Stimulated activated naive CD4-positive, alpha-beta T cell treated with Interleukin-2 at 50 U/mL for 16 hours (primary cell): ENCODE measurements at regions not wholly inside any gene's neighbourhood (a gene's known extent, or its start where the extent isn't known, plus 50 kb on each side); places are given as distances from the start of the nearest gene placed in this dataset.

ENCODE experiments used
- DNase-seq: peaks from one replicate; lab custom pipeline; 2025; lab: John Stamatoyannopoulos, UW

DNA sequence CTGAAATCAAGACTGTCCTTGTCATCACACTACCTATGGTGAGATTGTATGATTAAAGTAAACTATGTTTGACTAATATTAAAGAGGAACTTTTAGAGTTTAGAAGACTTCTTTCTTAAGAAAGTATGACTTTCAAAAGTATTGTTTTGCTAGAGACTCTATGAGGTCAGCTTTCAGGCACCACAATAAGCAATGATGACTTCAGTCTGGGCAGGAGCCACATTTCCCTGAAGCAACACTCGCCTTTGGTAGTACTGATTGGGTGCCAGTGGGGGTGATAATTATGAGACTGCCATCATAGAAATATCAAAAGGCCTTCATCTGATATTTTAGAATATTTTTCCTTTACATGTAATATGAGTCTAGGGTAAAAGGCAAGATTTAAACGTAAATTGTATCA is 212.6 kb downstream of the DTHD1 start:
- no peak for DNase-seq

DNA sequence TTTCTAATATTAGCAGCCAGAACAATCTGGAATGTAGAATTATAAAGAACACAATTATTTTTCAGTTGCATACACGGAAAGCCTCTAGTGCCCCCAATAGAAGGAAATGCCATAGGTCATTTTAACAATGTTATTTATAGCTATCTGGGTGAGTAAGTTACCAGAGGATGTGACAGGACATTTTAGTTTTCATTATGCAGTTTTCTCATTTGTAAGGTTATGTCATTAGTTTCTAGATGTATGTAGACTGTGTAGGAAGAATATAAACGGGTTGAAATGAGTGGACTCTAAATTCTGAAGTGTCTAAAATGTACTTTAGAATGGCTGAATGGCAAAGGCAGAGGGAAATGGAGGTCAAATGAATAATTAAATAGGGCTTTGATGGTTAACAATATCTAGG is 213.3 kb downstream of the DTHD1 start:
- no peak for DNase-seq

DNA sequence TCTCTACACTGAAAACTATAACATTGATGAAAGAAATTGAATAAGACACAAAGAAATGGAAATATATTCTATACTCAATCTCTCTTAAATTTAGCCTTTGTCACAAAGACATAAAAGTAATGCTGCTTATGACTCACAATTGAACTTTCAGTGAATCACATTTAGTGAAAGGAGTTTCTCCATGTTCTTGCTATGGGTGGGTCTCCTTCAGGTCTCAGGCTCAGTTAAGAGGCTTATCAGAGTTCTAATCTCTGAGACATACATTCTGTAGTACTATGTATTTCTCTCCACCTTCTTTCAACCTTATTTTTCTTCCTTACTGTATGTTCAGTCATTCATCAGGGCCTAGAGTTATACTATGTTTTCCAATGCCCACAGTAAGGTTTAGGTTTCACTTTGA is 220.9 kb downstream of the DTHD1 start:
- no peak for DNase-seq

DNA sequence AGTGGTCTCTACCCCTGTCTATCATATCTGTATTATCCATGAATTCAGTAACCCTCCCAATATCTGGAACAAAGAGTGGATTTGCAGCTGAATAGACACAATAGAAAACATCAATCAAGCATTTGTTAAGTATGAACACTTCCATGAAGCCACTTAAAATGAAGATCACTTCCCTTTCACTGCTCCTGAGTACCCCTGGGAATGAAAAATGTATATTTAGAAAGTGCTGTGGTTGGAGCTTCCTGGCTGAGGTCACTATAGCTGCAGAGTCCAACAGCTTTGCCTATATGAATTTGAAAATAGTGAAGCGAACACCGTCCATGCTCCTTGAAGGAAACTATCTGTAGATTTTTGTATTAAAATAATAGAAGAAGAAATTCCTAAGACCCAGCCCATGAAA is 227.0 kb downstream of the DTHD1 start:
- DNase-seq, result no peak

DNA sequence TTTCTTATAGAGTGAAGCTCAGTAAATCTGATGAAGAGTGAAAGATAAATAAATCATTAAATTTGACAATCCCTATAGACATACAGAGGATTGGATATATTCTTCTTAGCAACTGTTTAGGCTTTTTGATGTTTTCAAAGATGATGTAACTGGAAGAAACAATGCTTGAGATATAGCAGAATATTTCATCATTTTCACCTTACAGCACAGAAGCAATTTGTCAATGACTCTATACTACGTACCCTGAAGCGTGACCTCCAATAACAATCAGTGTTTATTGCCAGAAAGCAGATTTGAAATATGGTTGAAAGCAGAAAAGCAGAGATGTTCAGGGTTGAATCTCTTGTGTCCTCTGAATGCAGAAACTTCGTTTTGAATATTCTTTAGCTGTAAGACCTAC is 228.4 kb downstream of the DTHD1 start:
- DNase-seq, result no peak

DNA sequence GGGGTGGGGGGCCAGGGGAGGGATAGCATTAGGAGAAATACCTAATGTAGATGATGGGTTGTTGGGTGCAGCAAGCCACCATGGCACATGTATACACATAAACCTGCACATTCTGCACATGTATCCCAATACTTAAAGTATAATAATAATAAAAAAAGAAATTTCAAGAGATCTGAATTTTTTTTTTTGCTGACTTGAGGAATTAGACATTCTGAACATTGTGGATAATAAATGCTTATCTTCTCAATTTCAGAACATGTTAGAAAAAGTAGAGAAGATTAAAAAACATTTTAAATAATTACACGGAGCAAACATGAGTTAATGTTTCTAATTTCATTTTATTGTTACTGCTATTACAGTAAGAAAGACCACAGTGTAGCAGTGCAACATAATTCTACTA is 230.4 kb downstream of the DTHD1 start:
- no peak for DNase-seq

DNA sequence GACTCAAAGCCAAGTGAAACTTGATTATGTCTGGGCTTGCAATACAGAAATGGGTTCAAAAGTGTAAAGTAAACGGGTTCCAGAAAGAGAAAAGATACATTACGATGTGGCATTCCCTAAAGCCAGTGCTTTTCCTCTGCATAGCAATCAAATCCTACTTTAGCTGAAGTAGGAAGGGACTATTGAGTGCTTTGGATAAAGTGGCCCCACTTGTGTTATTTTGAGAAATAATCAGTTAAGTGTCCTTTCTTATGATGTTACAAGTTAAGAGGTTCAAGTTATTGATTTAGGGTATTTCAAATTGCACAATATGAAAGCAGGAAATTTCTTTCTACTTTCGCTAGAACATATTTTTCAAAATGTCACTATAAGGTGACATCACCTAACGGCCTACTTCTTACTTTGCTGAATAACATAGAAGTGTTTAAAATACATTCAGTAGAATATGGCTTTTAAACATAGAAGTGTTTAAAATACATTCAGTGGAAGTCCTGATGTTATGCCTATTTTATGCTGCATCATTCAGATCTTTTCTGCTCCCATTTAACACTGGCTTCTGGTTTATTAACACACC is 235.2 kb downstream of the DTHD1 start:
- DNase-seq, result no peak

DNA sequence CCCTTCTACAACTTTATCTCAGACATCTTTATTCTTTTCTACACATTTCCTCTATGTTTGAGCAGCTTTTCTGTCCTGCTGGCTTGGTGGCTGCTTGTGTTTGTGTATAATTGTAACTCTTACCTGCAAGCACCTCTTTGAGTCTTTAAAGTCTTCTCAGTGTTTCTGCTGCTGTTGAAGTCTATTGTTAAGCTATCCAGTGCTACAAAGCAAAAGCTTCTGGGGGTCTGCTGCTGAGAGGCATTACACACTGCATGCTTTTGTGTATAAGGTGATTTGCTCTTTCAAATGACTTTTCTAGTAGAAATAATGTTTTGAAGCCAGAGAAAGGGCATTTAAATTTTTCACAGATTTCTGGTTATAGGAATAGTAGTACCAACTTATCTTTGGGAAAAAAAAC is 241.8 kb downstream of the DTHD1 start:
- no peak for DNase-seq

DNA sequence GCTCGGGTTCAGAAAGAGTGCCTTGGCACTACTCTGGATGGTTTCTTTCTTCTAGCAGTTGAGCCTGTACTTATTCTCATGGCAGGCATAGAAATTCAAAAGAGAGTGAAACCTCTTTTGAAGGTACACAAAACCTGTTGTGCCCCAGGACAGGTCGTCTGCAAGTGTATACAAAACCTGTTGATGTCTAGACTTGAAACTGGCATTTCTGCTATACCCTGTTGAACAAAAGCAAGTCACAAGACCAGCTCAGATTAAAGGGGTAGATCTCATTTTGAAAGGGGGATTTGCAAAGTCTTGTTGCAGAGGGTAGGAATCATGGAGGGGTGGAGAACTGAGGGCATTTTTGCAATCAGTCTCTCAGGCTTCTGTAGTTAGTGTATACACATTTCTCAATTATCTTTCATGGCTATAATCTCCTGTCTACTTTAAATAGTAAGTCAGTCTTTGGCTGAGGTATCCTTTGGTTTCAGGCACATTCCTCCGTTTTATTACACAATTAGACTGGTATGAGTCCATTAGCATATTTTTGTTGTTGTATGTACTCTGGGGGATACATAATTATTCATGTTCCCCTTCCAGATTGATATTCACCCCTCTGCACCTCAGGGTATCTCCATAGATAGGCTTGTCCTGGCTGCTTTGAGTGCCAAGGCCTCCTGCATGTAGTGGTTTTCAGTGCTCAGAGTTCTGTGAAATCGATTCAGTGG is 251.4 kb downstream of the DTHD1 start:
- no peak for DNase-seq

DNA sequence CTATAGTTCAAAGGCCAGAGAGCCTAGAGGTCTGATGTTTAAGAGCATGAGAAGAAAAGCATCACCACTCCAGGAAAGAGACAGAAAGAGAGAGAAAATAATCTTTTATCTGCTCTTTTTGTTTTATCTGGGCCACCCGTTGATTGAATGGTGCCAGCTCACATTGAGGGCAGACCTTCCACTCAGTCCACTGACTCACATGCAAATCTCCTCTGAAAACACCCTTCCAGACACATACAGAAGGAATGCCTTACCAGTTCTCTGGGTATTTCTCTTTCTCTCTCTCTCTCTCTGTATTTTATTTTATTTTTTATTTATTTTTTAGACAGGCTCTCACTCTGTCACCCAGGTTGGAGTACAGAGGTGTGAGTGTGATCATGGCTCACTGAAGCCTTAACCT is 252.5 kb downstream of the DTHD1 start:
- no peak for DNase-seq

DNA sequence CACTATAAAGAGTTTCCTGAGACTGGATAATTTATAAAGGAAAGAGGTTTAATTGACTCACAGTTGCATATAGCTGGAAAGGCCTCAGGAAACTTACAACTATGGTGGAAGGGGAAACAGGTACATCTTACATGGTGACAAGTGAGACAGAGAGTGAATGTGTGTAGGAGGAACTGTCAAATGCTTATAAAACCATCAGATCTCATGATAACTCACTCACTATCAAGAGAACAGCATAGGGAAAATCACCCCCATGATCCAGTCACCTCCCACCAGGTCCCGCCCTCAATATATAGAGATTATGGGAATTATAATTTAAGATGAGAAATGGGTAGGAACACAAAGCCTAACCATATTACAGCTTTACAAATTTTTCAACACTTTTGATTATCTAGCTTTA is 266.0 kb downstream of the DTHD1 start:
- no peak for DNase-seq

DNA sequence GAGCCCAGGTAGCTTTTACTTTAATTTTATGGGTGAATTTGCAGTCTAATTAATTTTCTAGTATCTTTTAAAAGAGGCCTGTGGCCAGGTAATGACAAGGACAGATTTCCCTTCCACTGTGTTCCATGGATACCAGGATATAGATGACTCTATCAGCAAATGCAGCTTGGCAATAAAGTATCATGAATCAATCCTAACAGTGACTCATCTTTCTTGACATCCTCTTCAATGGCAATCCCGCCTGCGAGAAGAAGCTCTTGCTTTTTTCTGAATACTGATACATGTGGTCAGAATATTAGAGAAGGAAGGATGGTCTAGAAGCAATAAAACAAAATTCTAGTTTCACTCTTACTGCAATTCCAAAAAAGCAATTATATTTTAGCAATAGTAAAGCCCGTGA is 267.8 kb downstream of the DTHD1 start:
- no peak for DNase-seq

DNA sequence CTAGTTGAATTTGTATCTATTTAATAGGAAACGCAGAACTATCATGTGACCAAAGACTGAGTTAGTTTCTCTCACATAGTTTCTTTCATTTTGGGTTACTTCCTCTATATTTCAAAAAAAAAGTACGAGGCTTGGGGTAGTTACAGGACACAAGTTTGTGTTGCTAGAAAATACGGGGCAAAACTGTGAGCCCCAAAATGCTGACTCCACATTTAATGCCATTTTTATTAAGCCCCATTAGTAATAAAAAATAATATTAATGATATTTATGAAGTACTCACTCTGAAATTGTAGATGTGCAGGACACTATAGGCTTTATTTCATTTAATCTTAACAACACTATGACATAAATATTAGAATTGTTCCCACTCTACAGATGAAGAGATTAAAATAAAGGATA is 268.6 kb downstream of the DTHD1 start:
- no peak for DNase-seq

DNA sequence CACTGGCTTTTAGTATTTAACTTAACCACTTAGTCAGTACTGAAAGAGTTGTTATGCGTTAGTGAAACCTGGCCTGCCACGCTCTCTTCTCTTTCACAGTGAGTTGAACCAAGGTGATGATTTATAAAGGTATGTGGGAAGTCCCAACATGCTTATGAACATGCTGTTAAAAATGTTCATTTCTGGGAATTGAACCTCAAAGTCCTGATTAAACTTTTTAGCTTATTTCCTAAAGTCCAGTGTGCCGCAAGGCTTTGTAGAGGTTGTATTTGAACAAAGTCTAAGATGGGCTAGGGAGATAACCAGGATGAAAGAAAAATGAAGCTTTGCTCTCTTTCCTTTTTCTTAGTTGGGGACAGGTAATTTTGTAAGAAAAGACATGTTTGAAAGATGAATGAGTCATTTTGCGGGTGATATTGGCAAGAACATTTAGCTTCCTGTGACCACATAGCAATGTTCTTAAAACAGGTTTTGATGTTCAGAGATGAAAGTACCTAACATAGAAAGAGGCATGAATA is 270.3 kb downstream of the DTHD1 start:
- DNase-seq, result no peak

DNA sequence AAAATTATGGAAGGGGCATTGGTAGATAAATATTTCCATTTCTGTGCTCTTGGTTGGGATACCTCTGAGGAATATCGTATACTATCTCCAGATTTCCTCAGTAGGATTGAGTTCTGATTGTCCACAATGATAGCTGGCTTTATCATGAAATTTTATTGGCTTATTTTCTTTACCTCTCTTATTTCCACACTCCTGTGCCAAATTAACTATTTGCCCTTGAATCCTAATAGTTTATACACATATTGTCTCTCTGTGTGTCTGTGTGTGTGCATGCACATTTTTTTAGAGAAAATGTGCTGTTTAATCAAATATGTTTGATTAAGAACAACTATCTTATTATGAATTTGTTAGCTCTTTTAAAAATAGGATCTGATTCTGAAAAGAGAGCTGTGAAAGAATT is 271.6 kb downstream of the DTHD1 start:
- DNase-seq, result no peak

DNA sequence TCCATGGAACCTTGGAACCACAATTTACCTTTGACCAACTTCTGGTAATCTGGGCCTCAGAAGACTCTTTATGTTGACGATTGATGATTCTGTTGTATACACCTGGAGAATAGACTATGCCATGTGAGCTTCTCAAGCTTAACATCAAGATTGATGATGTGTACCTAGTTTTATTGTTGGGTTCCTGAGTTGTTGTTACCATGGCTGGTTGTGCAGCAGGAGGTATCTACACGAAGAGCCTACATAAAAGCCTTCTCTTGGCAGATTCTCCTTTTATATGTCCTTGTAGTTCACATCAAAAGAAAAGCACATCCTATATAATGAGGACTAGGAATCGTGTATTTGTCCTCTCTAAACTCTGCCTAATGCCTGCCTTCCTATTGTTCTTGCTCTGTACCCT is 272.0 kb downstream of the DTHD1 start:
- DNase-seq, result no peak

DNA sequence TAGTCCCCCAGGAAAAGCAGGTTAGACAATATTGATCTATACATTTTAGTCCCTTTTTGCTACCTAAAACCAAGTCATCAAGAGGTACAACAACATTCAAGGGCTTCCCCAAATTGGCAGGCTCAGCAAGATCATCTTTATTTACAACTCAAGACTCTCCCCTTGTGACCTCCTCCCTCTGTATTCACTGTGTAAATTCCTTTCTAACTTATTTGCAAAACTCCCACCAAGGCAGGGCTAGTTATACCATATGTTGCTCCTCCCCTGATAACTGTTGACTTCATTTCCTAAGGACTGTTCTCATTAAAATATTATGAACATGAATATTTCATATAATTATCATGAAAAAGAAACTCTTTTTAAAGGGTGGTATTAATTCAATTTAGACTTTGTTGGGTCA is 275.6 kb downstream of the DTHD1 start:
- DNase-seq, result no peak

DNA sequence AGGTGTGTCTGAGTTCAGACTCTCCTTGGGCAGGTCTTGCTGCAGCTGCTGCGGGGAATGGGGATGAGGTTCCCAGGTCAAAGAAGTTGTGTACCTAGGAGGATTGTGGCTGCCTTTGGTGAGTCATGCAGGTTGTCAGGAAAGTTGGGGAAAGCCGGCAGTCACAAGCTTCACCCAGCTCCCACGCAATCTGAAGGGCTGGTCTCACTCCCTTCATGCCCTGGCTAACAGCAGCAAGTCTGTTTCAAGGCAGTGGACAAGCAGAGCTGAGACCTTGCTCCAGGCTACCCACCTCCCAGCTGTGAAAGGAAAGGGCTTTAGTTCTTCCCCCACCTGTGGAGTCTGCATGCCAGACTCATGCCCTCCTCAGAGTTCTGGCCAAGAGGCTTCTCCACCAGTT is 287.2 kb downstream of the DTHD1 start:
- no peak for DNase-seq

DNA sequence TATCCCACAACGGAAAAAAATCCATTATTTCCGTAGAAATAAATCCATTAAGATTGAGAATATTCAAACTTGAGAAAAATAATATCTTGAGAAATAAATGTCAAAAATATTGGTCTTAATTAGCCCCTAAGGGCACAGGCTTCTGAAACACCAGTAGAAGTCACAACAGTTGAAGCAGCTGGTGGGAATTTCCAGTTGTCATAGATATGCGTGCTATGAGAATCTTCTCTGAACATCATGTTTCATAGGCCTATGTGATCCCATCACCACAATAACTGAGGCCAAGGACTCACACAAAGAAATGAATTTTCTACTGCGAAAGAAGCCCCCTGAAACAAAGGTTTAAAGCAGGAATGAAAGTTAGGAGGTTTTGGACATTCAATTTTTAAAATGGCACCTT is 292.0 kb downstream of the DTHD1 start:
- no peak for DNase-seq

DNA sequence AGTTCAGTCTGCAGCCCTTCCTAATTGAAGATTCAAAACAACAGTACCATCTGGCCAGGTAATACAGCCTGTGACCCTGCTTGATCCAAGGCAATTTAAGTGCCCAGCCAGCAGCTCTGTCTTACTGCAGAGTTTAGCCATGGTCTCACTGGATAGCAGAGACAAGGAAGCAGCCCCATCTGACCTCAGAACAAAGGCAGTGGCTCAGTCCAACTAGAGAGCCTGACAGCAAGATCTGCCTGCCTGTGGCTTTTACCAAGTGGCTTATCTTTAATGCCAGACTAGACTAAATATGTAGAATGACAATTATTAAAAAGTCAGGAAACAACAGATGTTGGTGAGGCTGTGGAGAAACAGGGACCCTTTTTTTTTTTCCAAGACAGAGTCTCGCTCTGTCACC is 293.4 kb downstream of the DTHD1 start:
- DNase-seq, result no peak

DNA sequence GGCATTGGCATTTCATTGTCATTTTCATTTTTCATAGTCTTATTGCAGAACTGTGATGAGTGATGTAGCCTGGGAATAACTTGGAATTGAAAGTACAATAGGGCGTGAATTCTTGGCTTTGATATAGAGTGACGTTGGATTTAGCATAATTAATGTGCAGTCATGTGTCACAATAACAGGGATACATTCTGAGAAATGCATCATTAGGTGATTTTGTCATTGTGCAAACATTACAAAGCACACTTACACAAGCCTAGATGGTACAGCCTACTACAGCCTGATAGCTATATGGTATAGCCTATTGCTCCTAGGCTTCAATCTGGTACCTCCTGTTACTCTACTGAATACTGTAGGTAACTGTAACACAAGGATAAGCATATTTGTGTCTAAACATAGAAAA is 300.8 kb downstream of the DTHD1 start:
- DNase-seq, result no peak

DNA sequence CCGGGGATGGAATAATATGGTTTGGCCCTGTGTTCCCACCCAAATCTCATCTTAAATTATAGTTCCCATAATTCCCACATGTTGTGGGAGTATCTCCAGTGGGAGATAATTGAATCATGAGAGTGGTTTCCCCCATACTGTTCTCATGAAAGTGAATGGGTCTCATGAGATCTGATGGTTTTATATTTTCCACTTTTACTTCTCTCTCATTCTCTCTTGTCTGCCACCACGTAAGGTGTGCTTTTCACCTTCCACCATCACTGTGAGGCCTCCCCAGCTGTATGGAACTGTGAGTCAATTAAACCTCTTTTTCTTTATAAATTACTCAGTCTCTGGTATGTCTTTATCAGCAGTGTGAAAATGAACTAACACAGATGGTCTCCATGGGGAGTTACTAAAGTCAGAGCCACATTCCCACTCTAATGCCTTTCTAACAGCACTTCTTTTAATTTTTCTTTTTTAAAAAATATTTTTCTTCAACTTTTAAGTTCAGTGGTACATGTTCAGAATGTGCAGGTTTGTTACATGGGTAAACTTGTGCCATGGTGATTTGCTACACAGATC is 306.6 kb downstream of the DTHD1 start:
- DNase-seq, result no peak

DNA sequence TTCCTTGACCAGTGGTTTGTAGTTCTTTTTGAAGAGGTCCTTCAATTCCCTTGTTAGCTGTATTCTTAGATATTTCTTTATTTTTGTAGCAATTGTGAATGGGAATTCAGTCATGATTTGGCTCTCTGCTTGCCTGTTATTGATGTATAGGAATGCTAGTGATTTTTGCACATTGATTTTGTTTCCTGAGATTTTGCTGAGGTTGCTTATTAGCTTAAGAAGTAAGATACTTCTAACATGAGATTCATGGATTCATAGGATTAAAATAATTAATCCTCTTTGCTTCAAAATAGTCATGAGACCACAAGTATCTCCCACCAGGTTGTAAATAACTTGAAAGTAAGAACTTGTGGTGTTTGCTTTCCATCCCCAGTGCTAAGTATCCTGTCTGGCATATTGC is 308.9 kb downstream of the DTHD1 start:
- DNase-seq, result no peak
